Thyroid gland (tissue), 4 donors: ENCODE measurements at regions not wholly inside any gene's neighbourhood (a gene's known extent, or its start where the extent isn't known, plus 50 kb on each side); places are given as distances from the start of the nearest gene placed in this dataset.

ENCODE experiments used
- CTCF ChIP-seq, 6 experiments: fragments of 200-600 bp in 3 of 6; fragments of 450-650 bp in 3 of 6; sonication (generic) in 3 of 6; IDR thresholded peaks; one replicate each; pipeline ENCODE4 v1.5.1; 2016 to 2019; ENCODE audit warnings: antibody characterized with exemption in 6 of 6, mild to moderate bottlenecking in 2 of 6, inconsistent platforms in 1 of 6, moderate library complexity in 1 of 6
- POLR2A ChIP-seq, 2 donors: fragments of 450-650 bp; IDR thresholded peaks; one replicate each; pipeline ENCODE4 v1.6.1; 2017; ENCODE audit warnings: antibody characterized with exemption in 2 of 2, mild to moderate bottlenecking in 2 of 2, moderate library complexity in 1 of 2

GRCh38 chr5:33361781-33362180, 79.0 kb upstream of the TARS1 start:
- TF ChIP-seq CTCF (IDR thresholded peaks at IDR 0.05) (no peak), POLR2A (IDR thresholded peaks at IDR 0.05) (no peak)
